HG03469 (cell line): ENCODE measurements at regions not wholly inside any gene's neighbourhood (a gene's known extent, or its start where the extent isn't known, plus 50 kb on each side); places are given as distances from the start of the nearest gene placed in this dataset.
"Not testable (repeated sequence)": the region's sequence is repeated elsewhere in the genome, so short reads cannot be mapped to it uniquely, and the experiment has no call there.

Source experiments
- ATAC-seq: cut with Tn5 transposase; IDR thresholded peaks from one replicate; pipeline ENCODE4 v1.9.1; 2021; ENCODE audit warnings: mild to moderate bottlenecking, moderate library complexity, moderate number of reproducible peaks; ENCODE audit not compliant: unreplicated experiment

- ATAC-seq: no peak
These were observed 513.7 kb upstream of the PTGER4 start for GRCh38 chr5:40165789-40166728.

GRCh38 chr5:40165106-40165788 is 514.5 kb upstream of the PTGER4 start:
- no peak for ATAC-seq

- ATAC-seq: no peak
These were observed 519.3 kb upstream of the PTGER4 start for GRCh38 chr5:40160435-40160834.

GRCh38 chr5:40154194-40154593 is 525.5 kb upstream of the PTGER4 start:
- no peak for ATAC-seq

- no peak for ATAC-seq
These were observed 528.8 kb upstream of the PTGER4 start for GRCh38 chr5:40150896-40151295.

- no peak for ATAC-seq
These were observed 537.8 kb upstream of the PTGER4 start for GRCh38 chr5:40141896-40142295.

GRCh38 chr5:40141418-40141817 is 538.3 kb upstream of the PTGER4 start:
- no peak for ATAC-seq

GRCh38 chr5:40137223-40137622 is 542.5 kb upstream of the PTGER4 start:
- no peak for ATAC-seq

- no peak for ATAC-seq
These were observed 544.7 kb upstream of the PTGER4 start for GRCh38 chr5:40134883-40135520.

- ATAC-seq: no peak
These were observed 555.3 kb upstream of the PTGER4 start for GRCh38 chr5:40124367-40124766.

- no peak for ATAC-seq
These were observed 558.5 kb upstream of the PTGER4 start for GRCh38 chr5:40121236-40121635.

- ATAC-seq: no peak
These were observed 566.8 kb upstream of the PTGER4 start for GRCh38 chr5:40112875-40113274.

- not testable (repeated sequence) for ATAC-seq
These were observed 568.7 kb upstream of the PTGER4 start for GRCh38 chr5:40111036-40111435.

- not testable (repeated sequence) for ATAC-seq
These were observed 570.8 kb upstream of the PTGER4 start for GRCh38 chr5:40108764-40109390.

- ATAC-seq: not testable (repeated sequence)
These were observed 571.9 kb upstream of the PTGER4 start for GRCh38 chr5:40107786-40108185.

- ATAC-seq: no peak
These were observed 572.9 kb upstream of the PTGER4 start for GRCh38 chr5:40106847-40107246.

- no peak for ATAC-seq
These were observed 581.4 kb upstream of the PTGER4 start for GRCh38 chr5:40098313-40098712.

- ATAC-seq: no peak
These were observed 586.2 kb upstream of the PTGER4 start for GRCh38 chr5:40093550-40093949.

GRCh38 chr5:40089269-40089668 is 590.4 kb upstream of the PTGER4 start:
- no peak for ATAC-seq

GRCh38 chr5:40084614-40085013 is 595.1 kb upstream of the PTGER4 start:
- no peak for ATAC-seq

- no peak for ATAC-seq
These were observed 597.4 kb upstream of the PTGER4 start for GRCh38 chr5:40082313-40082712.
